Effector memory CD4-positive, alpha-beta T cell (primary cell): ENCODE measurements at regions not wholly inside any gene's neighbourhood (a gene's known extent, or its start where the extent isn't known, plus 50 kb on each side); places are given as distances from the start of the nearest gene placed in this dataset.

ENCODE experiments used
- DNase-seq, 3 donors: peaks; one replicate each; pipeline ENCODE4 v3.0.0-alpha.2; 2020
- H3K27ac ChIP-seq: 2 replicates; pipeline ENCODE4 v1.7.0; 2013; ENCODE audit warnings: mild to moderate bottlenecking, low read length, moderate library complexity; ENCODE audit not compliant: insufficient read depth, poor library complexity, severe bottlenecking
- H3K27me3 ChIP-seq: replicated peaks from 2 replicates; pipeline ENCODE4 v1.7.0; 2013; ENCODE audit warnings: mild to moderate bottlenecking, low read length; ENCODE audit not compliant: insufficient read depth, control insufficient read depth, poor library complexity, severe bottlenecking
- H3K36me3 ChIP-seq: 2 replicates; pipeline ENCODE4 v1.7.0; 2013; ENCODE audit warnings: mild to moderate bottlenecking, low read length, moderate library complexity; ENCODE audit not compliant: control insufficient read depth, insufficient read depth
- H3K4me1 ChIP-seq: 2 replicates; pipeline ENCODE4 v1.7.0; 2013; ENCODE audit warnings: low read length, mild to moderate bottlenecking; ENCODE audit not compliant: control insufficient read depth, insufficient read depth, poor library complexity, severe bottlenecking
- H3K4me3 ChIP-seq: 2 replicates; pipeline ENCODE4 v1.7.0; 2013; ENCODE audit warnings: low read length, low read depth, mild to moderate bottlenecking; ENCODE audit not compliant: insufficient read depth, poor library complexity, severe bottlenecking
- H3K9me3 ChIP-seq: 2 replicates; pipeline ENCODE4 v1.7.0; 2013; ENCODE audit warnings: mild to moderate bottlenecking, low read length, moderate library complexity; ENCODE audit not compliant: control insufficient read depth

- Histone ChIP-seq H3K27me3 (no peaks in the 10 kb centered on the region), H3K4me1 (no peaks in the 10 kb centered on the region), H3K27ac (no peak overlapping the region), H3K9me3 (no peaks in the 10 kb centered on the region), H3K36me3 (no peaks in the 10 kb centered on the region), H3K4me3 (no peak overlapping the region)
- DNase-seq: no peak
Measured at GRCh38 chr2:236393581-236393980, 129.4 kb upstream of the ASB18 start.

GRCh38 chr2:236394571-236394970 lies 130.4 kb upstream of the ASB18 start:
- Histone ChIP-seq H3K9me3 (no peaks in the 10 kb centered on the region), H3K4me3 (no peak overlapping the region), H3K27me3 (no peaks in the 10 kb centered on the region), H3K36me3 (no peaks in the 10 kb centered on the region), H3K4me1 (no peaks in the 10 kb centered on the region), H3K27ac (no peak overlapping the region)
- no peak for DNase-seq

- no peaks in the 10 kb centered on the region for H3K4me1 ChIP-seq
- H3K9me3 ChIP-seq: no peaks in the 10 kb centered on the region
- no peak overlapping the region for H3K4me3 ChIP-seq
- H3K27me3 ChIP-seq: no peaks in the 10 kb centered on the region
- no peak for DNase-seq
- no peak overlapping the region for H3K27ac ChIP-seq
- H3K36me3 ChIP-seq: no peaks in the 10 kb centered on the region
Measured at GRCh38 chr2:236395067-236395466, 130.9 kb upstream of the ASB18 start.

- Histone ChIP-seq H3K36me3 (no peaks in the 10 kb centered on the region), H3K27me3 (no peaks in the 10 kb centered on the region), H3K9me3 (no peaks in the 10 kb centered on the region), H3K27ac (no peak overlapping the region), H3K4me1 (no peaks in the 10 kb centered on the region), H3K4me3 (no peak overlapping the region)
- no peak for DNase-seq
Measured at GRCh38 chr2:236396818-236397350, 132.7 kb upstream of the ASB18 start.

- H3K4me1 ChIP-seq: no peaks in the 10 kb centered on the region
- H3K4me3 ChIP-seq: no peak overlapping the region
- H3K27ac ChIP-seq: no peak overlapping the region
- no peaks in the 10 kb centered on the region for H3K36me3 ChIP-seq
- H3K9me3 ChIP-seq: no peaks in the 10 kb centered on the region
- no peaks in the 10 kb centered on the region for H3K27me3 ChIP-seq
- no peak for DNase-seq
Measured at GRCh38 chr2:236397681-236398080, 133.5 kb upstream of the ASB18 start.

GRCh38 chr2:236399409-236399808 lies 135.2 kb upstream of the ASB18 start:
- no peak for DNase-seq
- Histone ChIP-seq H3K27ac (no peak overlapping the region), H3K4me3 (no peak overlapping the region), H3K36me3 (no peaks in the 10 kb centered on the region), H3K9me3 (no peaks in the 10 kb centered on the region), H3K4me1 (no peaks in the 10 kb centered on the region), H3K27me3 (no peaks in the 10 kb centered on the region)

- H3K27ac ChIP-seq: no peak overlapping the region
- H3K27me3 ChIP-seq: no peaks in the 10 kb centered on the region
- H3K4me3 ChIP-seq: no peak overlapping the region
- no peaks in the 10 kb centered on the region for H3K9me3 ChIP-seq
- no peaks in the 10 kb centered on the region for H3K4me1 ChIP-seq
- no peak for DNase-seq
- H3K36me3 ChIP-seq: no peaks in the 10 kb centered on the region
Measured at GRCh38 chr2:236400046-236400574, 135.9 kb upstream of the ASB18 start.

- H3K4me1 ChIP-seq: no peaks in the 10 kb centered on the region
- H3K36me3 ChIP-seq: no peaks in the 10 kb centered on the region
- H3K4me3 ChIP-seq: no peak overlapping the region
- no peak for DNase-seq
- H3K27me3 ChIP-seq: no peaks in the 10 kb centered on the region
- no peak overlapping the region for H3K27ac ChIP-seq
- no peaks in the 10 kb centered on the region for H3K9me3 ChIP-seq
Measured at GRCh38 chr2:236400594-236401360, 136.6 kb upstream of the ASB18 start.

GRCh38 chr2:236402033-236402790 lies 138.0 kb upstream of the ASB18 start:
- no peaks in the 10 kb centered on the region for H3K4me1 ChIP-seq
- no peaks in the 10 kb centered on the region for H3K27me3 ChIP-seq
- H3K27ac ChIP-seq: no peak overlapping the region
- H3K9me3 ChIP-seq: no peaks in the 10 kb centered on the region
- no peaks in the 10 kb centered on the region for H3K36me3 ChIP-seq
- H3K4me3 ChIP-seq: no peak overlapping the region
- DNase-seq: no peak

GRCh38 chr2:236403125-236403524 lies 138.9 kb upstream of the ASB18 start:
- Histone ChIP-seq H3K4me1 (no peaks in the 10 kb centered on the region), H3K9me3 (no peaks in the 10 kb centered on the region), H3K27me3 (no peaks in the 10 kb centered on the region), H3K36me3 (no peaks in the 10 kb centered on the region), H3K27ac (no peak overlapping the region), H3K4me3 (no peak overlapping the region)
- no peak for DNase-seq
